Endothelial cell of umbilical vein (primary cell): ENCODE measurements at regions not wholly inside any gene's neighbourhood (a gene's known extent, or its start where the extent isn't known, plus 50 kb on each side); places are given as distances from the start of the nearest gene placed in this dataset.

Experiments used
- BruUV-seq: library from RNA; stranded (reverse); fragments of 400-500 nt; replicated peaks from 2 replicates; lab custom pipeline; 2021; lab: Mats Ljungman, UMichigan
- CTCF ChIA-PET: fragments of 300-600, 350-600 bp; sonication (Branson Sonifier 250); formaldehyde crosslinking; loops from one replicate; lab custom pipeline; 2021; ENCODE audit warnings: antibody characterized with exemption, inconsistent platforms; lab: Charles Lee
- POLR2A ChIA-PET: fragments of 300-600, 350-600 bp; sonication (Branson Sonifier 250); formaldehyde crosslinking; loops from one replicate; lab custom pipeline; 2021; ENCODE audit warnings: antibody characterized with exemption, inconsistent platforms; lab: Charles Lee
- DNase-seq: peaks from one replicate; pipeline ENCODE4 v3.0.0-alpha.2; 2011; ENCODE audit warnings: low read depth, low spot score
- FAIRE-seq: peaks from 2 replicates; lab custom pipeline; 2011; peaks lifted over from hg19 to GRCh38; lab: Jason Lieb, UNC
- H2AFZ ChIP-seq: 2 replicates; pipeline ENCODE4 v1.6.0; 2012; ENCODE audit warnings: low read depth, low read length, control low read depth, inconsistent platforms
- H3K27ac ChIP-seq: 2 replicates; pipeline ENCODE4 v1.5.1; 2011; ENCODE audit warnings: low read depth, mild to moderate bottlenecking, control low read depth, low read length, moderate library complexity; ENCODE audit not compliant: insufficient read depth
- H3K27me3 ChIP-seq, 2 experiments: 2 replicates each; pipeline versions ENCODE4 v1.6.0 to v1.6.1; 2011; ENCODE audit warnings: low read length in 2 of 2, mixed read lengths in 1 of 2; ENCODE audit not compliant: control insufficient read depth in 2 of 2, insufficient read depth in 2 of 2
- H3K36me3 ChIP-seq, 2 experiments: 2 replicates in 1 of 2; 3 replicates in 1 of 2; pipeline ENCODE4 v1.5.1; 2011; ENCODE audit warnings: low read length in 2 of 2, mild to moderate bottlenecking in 1 of 2, moderate library complexity in 1 of 2; ENCODE audit not compliant: control insufficient read depth in 2 of 2, insufficient read depth in 2 of 2; ENCODE audit errors: extremely low read depth in 1 of 2
- H3K4me1 ChIP-seq: 3 replicates; pipeline ENCODE4 v1.5.1; 2011; ENCODE audit warnings: mild to moderate bottlenecking, low read length; ENCODE audit not compliant: control insufficient read depth, insufficient read depth; ENCODE audit errors: extremely low read depth
- H3K4me2 ChIP-seq: 2 replicates; pipeline ENCODE4 v1.6.1; 2011; ENCODE audit warnings: low read length, control low read depth, mixed read lengths; ENCODE audit not compliant: insufficient read depth
- H3K4me3 ChIP-seq, 3 experiments: fragments of 200-600 bp in 1 of 3; sonication (generic), shearing (Covaris generic) in 1 of 3; replicated peaks in 1 of 3; 2 replicates each; pipeline ENCODE4 v1.5.1; 2011 to 2016; ENCODE audit warnings: control low read depth in 3 of 3, low read length in 3 of 3, mild to moderate bottlenecking in 2 of 3, inconsistent platforms in 1 of 3, low read depth in 1 of 3, moderate library complexity in 1 of 3; ENCODE audit not compliant: insufficient read depth in 1 of 3
- H3K79me2 ChIP-seq: 2 replicates; pipeline ENCODE4 v1.6.0; 2012; ENCODE audit warnings: low read length, inconsistent platforms; ENCODE audit not compliant: control insufficient read depth, insufficient read depth
- H3K9ac ChIP-seq: replicated peaks from 2 replicates; pipeline ENCODE3; 2011; ENCODE audit warnings: low read length, control low read depth; ENCODE audit not compliant: insufficient read depth; ENCODE audit errors: extremely low read depth
- H3K9me1 ChIP-seq: replicated peaks from 3 replicates; pipeline ENCODE4 v1.6.0; 2011; ENCODE audit warnings: mild to moderate bottlenecking, low read length; ENCODE audit not compliant: control insufficient read depth, insufficient read depth; ENCODE audit errors: extremely low read depth
- H3K9me3 ChIP-seq: replicated peaks from 2 replicates; pipeline ENCODE4 v1.5.1; 2012; ENCODE audit warnings: low read length, inconsistent platforms; ENCODE audit not compliant: control insufficient read depth, insufficient read depth
- H4K20me1 ChIP-seq: replicated peaks from 2 replicates; pipeline ENCODE3; 2011; ENCODE audit warnings: mild to moderate bottlenecking, low read length; ENCODE audit not compliant: control insufficient read depth, insufficient read depth; ENCODE audit errors: extremely low read depth
- CTCF ChIP-seq, 2 donors: IDR thresholded peaks; 1 replicate in 1 of 2; 2 replicates in 1 of 2; pipeline ENCODE4 v1.5.1; 2011; ENCODE audit warnings: low read length in 2 of 2, mild to moderate bottlenecking in 2 of 2, moderate library complexity in 2 of 2, control low read depth in 1 of 2, inconsistent platforms in 1 of 2, low read depth in 1 of 2; ENCODE audit not compliant: insufficient read depth in 1 of 2; ENCODE audit errors: extremely low read depth in 1 of 2
- EZH2 ChIP-seq: IDR thresholded peaks from 2 replicates; pipeline ENCODE4 v1.6.1; 2012; ENCODE audit warnings: borderline replicate concordance, low read depth, mild to moderate bottlenecking, moderate library complexity, low read length, inconsistent platforms; ENCODE audit not compliant: severe bottlenecking
- FOS ChIP-seq: IDR thresholded peaks from 2 replicates; pipeline ENCODE4 v1.6.1; 2011; ENCODE audit warnings: mild to moderate bottlenecking, low read length, moderate library complexity, borderline replicate concordance; ENCODE audit not compliant: insufficient read depth
- GATA2 ChIP-seq: IDR thresholded peaks from 2 replicates; pipeline ENCODE4 v1.7.0; 2011; ENCODE audit warnings: low read depth, mild to moderate bottlenecking, moderate library complexity, mixed read lengths, low read length; ENCODE audit not compliant: insufficient read length, insufficient read depth
- JUN ChIP-seq: IDR thresholded peaks from 2 replicates; pipeline ENCODE4 v1.6.1; 2011; ENCODE audit warnings: borderline replicate concordance, low read depth; ENCODE audit not compliant: insufficient read length, insufficient read depth
- MAX ChIP-seq: IDR thresholded peaks from 2 replicates; pipeline ENCODE4 v1.6.1; 2011; ENCODE audit not compliant: insufficient read depth, insufficient read length
- MYC ChIP-seq: IDR thresholded peaks from one replicate; pipeline ENCODE4 v1.6.1; 2011; ENCODE audit warnings: mild to moderate bottlenecking, low read depth, low read length
- POLR2A ChIP-seq: IDR thresholded peaks from 2 replicates; pipeline ENCODE4 v1.6.1; 2012; ENCODE audit warnings: low read depth, mild to moderate bottlenecking, control low read depth, low read length
- POLR2AphosphoS5 ChIP-seq: IDR thresholded peaks from 2 replicates; pipeline ENCODE4 v1.6.1; 2012; ENCODE audit warnings: low read depth, mild to moderate bottlenecking, control low read depth, low read length, moderate library complexity; ENCODE audit not compliant: insufficient read depth
- dilution Hi-C: fragments of 300-500 bp; cut with MboI; formaldehyde crosslinking; loops from one replicate; pipeline ENCODE4 v1.15.0; 2019; ENCODE audit warnings: low sequenced_read_pairs; ENCODE audit not compliant: extremely low pct_ligation_motif_present
- intact Hi-C: fragments of 100-400 bp; cut with micrococcal nuclease; formaldehyde crosslinking; loops from one replicate; pipeline ENCODE4 v1.10.0; 2022

- POLR2A ChIA-PET = no interaction called here
- dilution Hi-C loops = no loop called here
- peaks cover 5 to 6% of the 10 kb centered on the region in 2 experiments for H3K27me3 ChIP-seq
- no peak overlapping the region for H3K9ac ChIP-seq
- H3K36me3 ChIP-seq = no peaks in the 10 kb centered on the region
- H3K4me1 ChIP-seq = no peaks in the 10 kb centered on the region
- H3K4me3 ChIP-seq = no peak overlapping the region
- no peaks in the 10 kb centered on the region for H4K20me1 ChIP-seq
- intact Hi-C loops = no loop called here
- H3K9me1 ChIP-seq = no peaks in the 10 kb centered on the region
- no peak overlapping the region for H2AFZ ChIP-seq
- no TSS peak for BruUV-seq
- CTCF ChIA-PET = interaction anchor here (1.6 kb wide), 1 partner anchor 40 kb away, joined by 4 read pairs; no protein-coding TSS in a partner anchor
- DNase-seq (no peak), FAIRE-seq (no peak)
- H3K27ac ChIP-seq = no peak overlapping the region
- TF ChIP-seq CTCF (IDR thresholded peaks at IDR 0.05; ENCODE audit: extremely low read depth in 1 of 2, insufficient read depth in 1 of 2, low read depth in 1 of 2, low read length in 2 of 2) (no peak), MYC (no peak), POLR2A (no peak), MAX (no peak)
- H3K9me3 ChIP-seq = no peaks in the 10 kb centered on the region
- H3K79me2 ChIP-seq = no peaks in the 10 kb centered on the region
- no peak overlapping the region for H3K4me2 ChIP-seq
Measured at GRCh38 chr13:43984292-43984691, 104.6 kb downstream of the LACC1 start.

GRCh38 chr13:43985422-43986072 is 105.8 kb downstream of the LACC1 start:
- Histone ChIP-seq H3K36me3 (no peaks in the 10 kb centered on the region), H3K9me1 (no peaks in the 10 kb centered on the region), H3K9ac (no peak overlapping the region), H3K9me3 (no peaks in the 10 kb centered on the region), H4K20me1 (no peaks in the 10 kb centered on the region), H3K4me2 (no peak overlapping the region), H3K27me3 (peaks cover 3 to 6% of the 10 kb centered on the region in 2 experiments), H2AFZ (no peak overlapping the region), H3K79me2 (no peaks in the 10 kb centered on the region), H3K4me1 (no peaks in the 10 kb centered on the region), H3K4me3 (no peak overlapping the region), H3K27ac (no peak overlapping the region)
- no TSS peak for BruUV-seq
- TF ChIP-seq EZH2 = no peak
- no peak for TF ChIP-seq MYC
- TF ChIP-seq JUN = no peak
- no peak for TF ChIP-seq MAX
- no peak for TF ChIP-seq FOS
- no peak for TF ChIP-seq GATA2
- no peak for TF ChIP-seq CTCF (IDR thresholded peaks at IDR 0.05; ENCODE audit: extremely low read depth in 1 of 2, insufficient read depth in 1 of 2, low read depth in 1 of 2, low read length in 2 of 2)
- TF ChIP-seq POLR2AphosphoS5 = no peak
- TF ChIP-seq POLR2A = no peak
- no peak for DNase-seq
- ChIA-PET CTCF (no interaction called here), POLR2A (no interaction called here)
- dilution Hi-C loops (no loop called here), intact Hi-C loops (no loop called here)
- FAIRE-seq = no peak
